ENCODE measurements at regions not wholly inside any gene's neighbourhood (a gene's known extent, or its start where the extent isn't known, plus 50 kb on each side); places are given as distances from the start of the nearest gene placed in this dataset.

DNA sequence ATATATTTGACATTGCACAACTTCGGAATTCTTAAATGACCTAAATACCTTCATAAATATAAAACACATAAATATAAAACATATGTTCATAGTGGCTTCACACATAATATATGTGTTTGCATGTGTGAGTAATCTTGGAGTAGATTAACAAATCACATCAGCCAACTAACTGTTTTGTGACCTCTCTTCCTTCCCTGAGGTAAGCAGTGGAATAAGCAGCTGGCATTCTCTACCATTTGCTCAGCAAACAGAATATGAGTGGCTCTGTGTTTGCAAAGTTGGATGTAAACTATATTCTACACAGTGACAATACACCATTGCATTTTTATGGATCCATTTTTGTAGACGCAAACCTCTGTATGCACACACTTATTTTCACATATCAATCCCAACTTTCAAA lies 189.9 kb downstream of the ACER2 start:
- TF ChIP-seq, protein P1, sequence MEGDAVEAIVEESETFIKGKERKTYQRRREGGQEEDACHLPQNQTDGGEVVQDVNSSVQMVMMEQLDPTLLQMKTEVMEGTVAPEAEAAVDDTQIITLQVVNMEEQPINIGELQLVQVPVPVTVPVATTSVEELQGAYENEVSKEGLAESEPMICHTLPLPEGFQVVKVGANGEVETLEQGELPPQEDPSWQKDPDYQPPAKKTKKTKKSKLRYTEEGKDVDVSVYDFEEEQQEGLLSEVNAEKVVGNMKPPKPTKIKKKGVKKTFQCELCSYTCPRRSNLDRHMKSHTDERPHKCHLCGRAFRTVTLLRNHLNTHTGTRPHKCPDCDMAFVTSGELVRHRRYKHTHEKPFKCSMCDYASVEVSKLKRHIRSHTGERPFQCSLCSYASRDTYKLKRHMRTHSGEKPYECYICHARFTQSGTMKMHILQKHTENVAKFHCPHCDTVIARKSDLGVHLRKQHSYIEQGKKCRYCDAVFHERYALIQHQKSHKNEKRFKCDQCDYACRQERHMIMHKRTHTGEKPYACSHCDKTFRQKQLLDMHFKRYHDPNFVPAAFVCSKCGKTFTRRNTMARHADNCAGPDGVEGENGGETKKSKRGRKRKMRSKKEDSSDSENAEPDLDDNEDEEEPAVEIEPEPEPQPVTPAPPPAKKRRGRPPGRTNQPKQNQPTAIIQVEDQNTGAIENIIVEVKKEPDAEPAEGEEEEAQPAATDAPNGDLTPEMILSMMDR (IDR thresholded peaks at IDR 0.05): no peak
- TF ChIP-seq POLR2A (IDR thresholded peaks at IDR 0.05): no peak

Data from prostate gland (tissue), 2 donors.